Tibial nerve (tissue), 3 donors: ENCODE measurements at regions not wholly inside any gene's neighbourhood (a gene's known extent, or its start where the extent isn't known, plus 50 kb on each side); places are given as distances from the start of the nearest gene placed in this dataset.

Experiments
- CTCF ChIP-seq, 5 experiments: fragments of 200-600 bp in 3 of 5; fragments of 450-650 bp in 2 of 5; sonication (generic) in 3 of 5; IDR thresholded peaks; one replicate each; pipeline ENCODE4 v1.5.1; 2016 to 2019; ENCODE audit warnings: antibody characterized with exemption in 5 of 5, mild to moderate bottlenecking in 3 of 5, moderate library complexity in 2 of 5
- POLR2A ChIP-seq, 2 donors: fragments of 450-650 bp; IDR thresholded peaks; one replicate each; pipeline ENCODE4 v1.6.1; 2017; ENCODE audit warnings: antibody characterized with exemption in 2 of 2, mild to moderate bottlenecking in 2 of 2, moderate library complexity in 2 of 2

DNA sequence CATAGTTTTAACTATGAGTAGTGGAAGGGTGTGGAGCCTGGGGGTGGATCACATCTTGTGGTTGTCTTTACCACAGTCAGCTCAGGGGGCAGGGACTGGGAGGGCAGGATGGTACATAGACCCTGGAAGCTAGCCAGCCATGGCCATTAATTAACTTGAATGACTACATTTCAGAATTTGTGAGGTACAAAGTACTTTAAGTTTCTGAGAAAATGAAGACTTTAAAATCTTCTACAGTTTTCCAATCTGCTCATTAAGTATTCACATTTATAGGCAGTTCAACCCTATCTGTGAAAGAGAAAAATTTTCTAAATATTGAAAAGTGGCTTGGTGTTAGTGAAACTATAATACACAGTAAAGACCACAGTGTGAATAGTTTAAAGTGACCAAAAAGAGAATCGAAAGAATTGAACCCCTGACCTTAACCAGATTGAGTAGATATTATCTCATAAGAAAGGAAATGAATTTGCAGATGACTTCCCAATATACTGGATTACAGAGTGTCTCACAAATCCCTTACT, 234.2 kb upstream of the MEF2C start:
- no peak for TF ChIP-seq CTCF (IDR thresholded peaks at IDR 0.05)
- no peak for TF ChIP-seq POLR2A (IDR thresholded peaks at IDR 0.05)
